GM23338 (cell line): ENCODE measurements at regions not wholly inside any gene's neighbourhood (a gene's known extent, or its start where the extent isn't known, plus 50 kb on each side); places are given as distances from the start of the nearest gene placed in this dataset.

Experiments used
- EZH2phosphoT487 ChIP-seq: fragments of 200-600 bp; sonication (generic); IDR thresholded peaks from one replicate; pipeline ENCODE4 v1.8.1; 2018; ENCODE audit warnings: antibody characterized with exemption; ENCODE audit not compliant: unreplicated experiment
- JUNB ChIP-seq: IDR thresholded peaks from one replicate; pipeline ENCODE4 v1.6.1; 2016; ENCODE audit warnings: antibody characterized with exemption; ENCODE audit not compliant: unreplicated experiment
- POLR2AphosphoS5 ChIP-seq: IDR thresholded peaks from 2 replicates; pipeline ENCODE4 v1.6.1; 2016; ENCODE audit warnings: antibody characterized with exemption, low read depth
- TF ChIP-seq, protein P1 (sequence below): IDR thresholded peaks from one replicate; pipeline ENCODE4 v1.6.1; 2018; ENCODE audit warnings: antibody characterized with exemption; ENCODE audit not compliant: unreplicated experiment
- TF ChIP-seq, protein P2 (sequence below), 2 experiments: fragments of 200-600 bp in 1 of 2; sonication (generic) in 1 of 2; conservative IDR thresholded peaks; 2 replicates each; pipeline versions ENCODE4 v1.5.1 to v1.6.1; 2016 to 2017; ENCODE audit warnings: antibody characterized with exemption in 2 of 2, low read depth in 2 of 2, mild to moderate bottlenecking in 2 of 2, moderate library complexity in 1 of 2

DNA sequence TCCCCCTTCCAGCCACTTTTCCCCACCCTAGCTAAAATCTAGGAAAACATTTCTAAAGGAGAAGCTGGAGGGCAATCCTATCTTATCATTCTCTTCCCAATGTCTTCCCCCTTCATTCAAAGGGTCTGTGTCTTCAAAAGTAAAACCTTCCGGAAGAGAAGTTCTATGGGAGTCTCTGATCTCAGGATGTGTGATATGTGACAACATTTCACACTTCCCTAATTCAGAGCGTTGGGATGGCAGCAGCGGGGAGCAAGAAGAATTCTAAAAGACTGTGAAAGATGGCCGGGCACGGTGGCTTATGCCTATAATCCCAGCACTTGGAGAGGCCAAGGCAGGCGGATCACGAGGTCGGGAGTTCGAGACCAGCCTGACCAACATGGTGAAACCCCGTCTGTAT is 65.4 kb upstream of the AKIRIN2 start:
- TF ChIP-seq JUNB (no peak), EZH2phosphoT487 (no peak), POLR2AphosphoS5 (no peak)
- TF ChIP-seq, protein P1, sequence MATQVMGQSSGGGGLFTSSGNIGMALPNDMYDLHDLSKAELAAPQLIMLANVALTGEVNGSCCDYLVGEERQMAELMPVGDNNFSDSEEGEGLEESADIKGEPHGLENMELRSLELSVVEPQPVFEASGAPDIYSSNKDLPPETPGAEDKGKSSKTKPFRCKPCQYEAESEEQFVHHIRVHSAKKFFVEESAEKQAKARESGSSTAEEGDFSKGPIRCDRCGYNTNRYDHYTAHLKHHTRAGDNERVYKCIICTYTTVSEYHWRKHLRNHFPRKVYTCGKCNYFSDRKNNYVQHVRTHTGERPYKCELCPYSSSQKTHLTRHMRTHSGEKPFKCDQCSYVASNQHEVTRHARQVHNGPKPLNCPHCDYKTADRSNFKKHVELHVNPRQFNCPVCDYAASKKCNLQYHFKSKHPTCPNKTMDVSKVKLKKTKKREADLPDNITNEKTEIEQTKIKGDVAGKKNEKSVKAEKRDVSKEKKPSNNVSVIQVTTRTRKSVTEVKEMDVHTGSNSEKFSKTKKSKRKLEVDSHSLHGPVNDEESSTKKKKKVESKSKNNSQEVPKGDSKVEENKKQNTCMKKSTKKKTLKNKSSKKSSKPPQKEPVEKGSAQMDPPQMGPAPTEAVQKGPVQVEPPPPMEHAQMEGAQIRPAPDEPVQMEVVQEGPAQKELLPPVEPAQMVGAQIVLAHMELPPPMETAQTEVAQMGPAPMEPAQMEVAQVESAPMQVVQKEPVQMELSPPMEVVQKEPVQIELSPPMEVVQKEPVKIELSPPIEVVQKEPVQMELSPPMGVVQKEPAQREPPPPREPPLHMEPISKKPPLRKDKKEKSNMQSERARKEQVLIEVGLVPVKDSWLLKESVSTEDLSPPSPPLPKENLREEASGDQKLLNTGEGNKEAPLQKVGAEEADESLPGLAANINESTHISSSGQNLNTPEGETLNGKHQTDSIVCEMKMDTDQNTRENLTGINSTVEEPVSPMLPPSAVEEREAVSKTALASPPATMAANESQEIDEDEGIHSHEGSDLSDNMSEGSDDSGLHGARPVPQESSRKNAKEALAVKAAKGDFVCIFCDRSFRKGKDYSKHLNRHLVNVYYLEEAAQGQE = no peak
- TF ChIP-seq, protein P2, sequence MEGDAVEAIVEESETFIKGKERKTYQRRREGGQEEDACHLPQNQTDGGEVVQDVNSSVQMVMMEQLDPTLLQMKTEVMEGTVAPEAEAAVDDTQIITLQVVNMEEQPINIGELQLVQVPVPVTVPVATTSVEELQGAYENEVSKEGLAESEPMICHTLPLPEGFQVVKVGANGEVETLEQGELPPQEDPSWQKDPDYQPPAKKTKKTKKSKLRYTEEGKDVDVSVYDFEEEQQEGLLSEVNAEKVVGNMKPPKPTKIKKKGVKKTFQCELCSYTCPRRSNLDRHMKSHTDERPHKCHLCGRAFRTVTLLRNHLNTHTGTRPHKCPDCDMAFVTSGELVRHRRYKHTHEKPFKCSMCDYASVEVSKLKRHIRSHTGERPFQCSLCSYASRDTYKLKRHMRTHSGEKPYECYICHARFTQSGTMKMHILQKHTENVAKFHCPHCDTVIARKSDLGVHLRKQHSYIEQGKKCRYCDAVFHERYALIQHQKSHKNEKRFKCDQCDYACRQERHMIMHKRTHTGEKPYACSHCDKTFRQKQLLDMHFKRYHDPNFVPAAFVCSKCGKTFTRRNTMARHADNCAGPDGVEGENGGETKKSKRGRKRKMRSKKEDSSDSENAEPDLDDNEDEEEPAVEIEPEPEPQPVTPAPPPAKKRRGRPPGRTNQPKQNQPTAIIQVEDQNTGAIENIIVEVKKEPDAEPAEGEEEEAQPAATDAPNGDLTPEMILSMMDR (conservative IDR thresholded peaks at IDR 0.05; ENCODE audit: low read depth in 2 of 2) = no peak
